ENCODE measurements at regions not wholly inside any gene's neighbourhood (a gene's known extent, or its start where the extent isn't known, plus 50 kb on each side); places are given as distances from the start of the nearest gene placed in this dataset.

GRCh38 chr3:181442066-181442465 is 269.7 kb upstream of the SOX2 start:
- DNase-seq = no peak

- no peak for DNase-seq
Observed at GRCh38 chr3:181432992-181433391, 278.7 kb upstream of the SOX2 start.

- no peak for DNase-seq
Observed at GRCh38 chr3:181431748-181432147, 280.0 kb upstream of the SOX2 start.

GRCh38 chr3:181425074-181425473 is 286.7 kb upstream of the SOX2 start:
- no peak for DNase-seq

- DNase-seq = no peak
Observed at GRCh38 chr3:181418233-181418632, 293.5 kb upstream of the SOX2 start.

GRCh38 chr3:181417748-181418147 is 294.0 kb upstream of the SOX2 start:
- DNase-seq = peak; percentile 26

- no peak for DNase-seq
Observed at GRCh38 chr3:181410870-181411269, 300.9 kb upstream of the SOX2 start.

- no peak for DNase-seq
Observed at GRCh38 chr3:181403876-181404660, 307.7 kb upstream of the SOX2 start.

GRCh38 chr3:181402347-181402746 is 309.4 kb upstream of the SOX2 start:
- DNase-seq = no peak

- no peak for DNase-seq
Observed at GRCh38 chr3:181384970-181385369, 326.8 kb upstream of the SOX2 start.

- DNase-seq = no peak
Observed at GRCh38 chr3:181383760-181384159, 328.0 kb upstream of the SOX2 start.

- DNase-seq = no peak
Observed at GRCh38 chr3:181383201-181383600, 328.5 kb upstream of the SOX2 start.

GRCh38 chr3:181382656-181383055 is 329.1 kb upstream of the SOX2 start:
- DNase-seq = no peak

- no peak for DNase-seq
Observed at GRCh38 chr3:181379278-181379677, 332.4 kb upstream of the SOX2 start.

GRCh38 chr3:181369637-181370036 is 342.1 kb upstream of the SOX2 start:
- DNase-seq = no peak

- no peak for DNase-seq
Observed at GRCh38 chr3:181363231-181363630, 348.5 kb upstream of the SOX2 start.

- peak; percentile 41 for DNase-seq
Observed at GRCh38 chr3:181362378-181362777, 349.3 kb upstream of the SOX2 start.

- DNase-seq = no peak
Observed at GRCh38 chr3:181358562-181358961, 353.2 kb upstream of the SOX2 start.

GRCh38 chr3:181358060-181358459 is 353.7 kb upstream of the SOX2 start:
- DNase-seq = no peak

- DNase-seq = no peak
Observed at GRCh38 chr3:181354140-181354539, 357.6 kb upstream of the SOX2 start.

GRCh38 chr3:181344331-181344730 is 354.8 kb upstream of the DNAJC19 start:
- DNase-seq = no peak

GRCh38 chr3:181336597-181336996 is 347.1 kb upstream of the DNAJC19 start:
- no peak for DNase-seq

- no peak for DNase-seq
Observed at GRCh38 chr3:181333394-181333793, 343.9 kb upstream of the DNAJC19 start.

GRCh38 chr3:181330821-181331563 is 341.5 kb upstream of the DNAJC19 start:
- DNase-seq = no peak

Data from occipital lobe (tissue), 1 donor.